ENCODE measurements at regions not wholly inside any gene's neighbourhood (a gene's known extent, or its start where the extent isn't known, plus 50 kb on each side); places are given as distances from the start of the nearest gene placed in this dataset.

GRCh38 chr17:55829995-55830612, 79.3 kb downstream of the PCTP start:
- WGBS, 2 donors = 78 to 80% methylated on average over 6 of the region's 6 CpGs
- no peak for DNase-seq
- intact Hi-C loops (cut with DNase I; ENCODE audit: low total_unique reads) = no loop called here

GRCh38 chr17:55830699-55831471, 80.0 kb downstream of the PCTP start:
- no peaks in the 10 kb centered on the region for H3K27me3 ChIP-seq
- intact Hi-C loops (cut with DNase I; ENCODE audit: low total_unique reads) = no loop called here
- H3K9me3 ChIP-seq = no peaks in the 10 kb centered on the region
- no peak overlapping the region for H3K4me3 ChIP-seq
- H3K27ac ChIP-seq = no peak overlapping the region
- WGBS, 2 donors = 80 to 83% methylated on average over 10 of the region's 10 CpGs
- no peak for DNase-seq
- no peaks in the 10 kb centered on the region for H3K4me1 ChIP-seq
- no peak for TF ChIP-seq POLR2A (IDR thresholded peaks at IDR 0.05)
- no peak for TF ChIP-seq CTCF (IDR thresholded peaks at IDR 0.05)
- no peaks in the 10 kb centered on the region for H3K36me3 ChIP-seq (ENCODE audit: low read depth, missing control alignments)

More at GRCh38 chr17:55829995-55830612, 79.3 kb downstream of the PCTP start:
- Histone ChIP-seq H3K27me3 (no peaks in the 10 kb centered on the region), H3K9me3 (no peaks in the 10 kb centered on the region), H3K4me3 (no peak overlapping the region), H3K27ac (no peak overlapping the region), H3K4me1 (no peaks in the 10 kb centered on the region), H3K36me3 (ENCODE audit: low read depth, missing control alignments) (no peaks in the 10 kb centered on the region)
- TF ChIP-seq CTCF (IDR thresholded peaks at IDR 0.05) = no peak
- no peak for TF ChIP-seq POLR2A (IDR thresholded peaks at IDR 0.05)

GRCh38 chr17:55833306-55833705, 82.5 kb downstream of the PCTP start:
- intact Hi-C loops (cut with DNase I; ENCODE audit: low total_unique reads) = no loop called here
- H3K27ac ChIP-seq = no peak overlapping the region
- H3K9me3 ChIP-seq = no peaks in the 10 kb centered on the region
- H3K4me3 ChIP-seq = no peak overlapping the region
- 100% methylated on average over 1 of the region's 1 CpG for WGBS, 2 donors
- TF ChIP-seq CTCF (IDR thresholded peaks at IDR 0.05) (no peak), POLR2A (IDR thresholded peaks at IDR 0.05) (no peak)
- H3K4me1 ChIP-seq = no peaks in the 10 kb centered on the region
- no peak for DNase-seq
- no peaks in the 10 kb centered on the region for H3K36me3 ChIP-seq (ENCODE audit: low read depth, missing control alignments)
- no peaks in the 10 kb centered on the region for H3K27me3 ChIP-seq

GRCh38 chr17:55842405-55843158, 91.7 kb downstream of the PCTP start:
- Histone ChIP-seq H3K27me3 (no peaks in the 10 kb centered on the region), H3K4me3 (no peak overlapping the region), H3K36me3 (ENCODE audit: low read depth, missing control alignments) (no peaks in the 10 kb centered on the region), H3K9me3 (no peaks in the 10 kb centered on the region), H3K27ac (no peak overlapping the region), H3K4me1 (peaks cover 4% of the 10 kb centered on the region)
- TF ChIP-seq CTCF (IDR thresholded peaks at IDR 0.05) = no peak
- no peak for TF ChIP-seq POLR2A (IDR thresholded peaks at IDR 0.05)
- WGBS, 2 donors = 66 to 80% methylated on average over 5 of the region's 5 CpGs
- intact Hi-C loops (cut with DNase I; ENCODE audit: low total_unique reads) = no loop called here
- DNase-seq = no peak

All from testis (tissue), 2 donors.